Activated CD4-positive, alpha-beta memory T cell treated with anti-CD3 and anti-CD28 coated beads for 36 hours (primary cell): ENCODE measurements at regions not wholly inside any gene's neighbourhood (a gene's known extent, or its start where the extent isn't known, plus 50 kb on each side); places are given as distances from the start of the nearest gene placed in this dataset.
"Not testable (repeated sequence)": the region's sequence is repeated elsewhere in the genome, so short reads cannot be mapped to it uniquely, and the experiment has no call there.

Source experiments
- CTCF ChIA-PET: fragments of 350-600 bp; sonication (Branson Sonifier 250); formaldehyde crosslinking; loops from one replicate; lab custom pipeline; 2021; ENCODE audit warnings: antibody characterized with exemption, inconsistent platforms; lab: Charles Lee
- POLR2A ChIA-PET: fragments of 350-600 bp; sonication (Branson Sonifier 250); formaldehyde crosslinking; loops from one replicate; lab custom pipeline; 2021; ENCODE audit warnings: antibody characterized with exemption; lab: Charles Lee
- DNase-seq: peaks from one replicate; pipeline ENCODE4 v3.0.0-alpha.2; 2020
- H3K27ac Mint-ChIP-seq: one replicate; pipeline ENCODE4 v1.8.0; 2021; ENCODE audit warnings: mixed read lengths
- H3K27me3 Mint-ChIP-seq: one replicate; pipeline ENCODE4 v1.8.0; 2021; ENCODE audit warnings: mixed read lengths
- H3K36me3 Mint-ChIP-seq: one replicate; pipeline ENCODE4 v1.8.0; 2021; ENCODE audit warnings: mixed read lengths
- H3K4me1 Mint-ChIP-seq: one replicate; pipeline ENCODE4 v1.8.0; 2021; ENCODE audit warnings: low read depth, mixed read lengths
- H3K4me3 Mint-ChIP-seq: one replicate; pipeline ENCODE4 v1.8.0; 2021; ENCODE audit warnings: mild to moderate bottlenecking, mixed read lengths
- H3K9me3 Mint-ChIP-seq: one replicate; pipeline ENCODE4 v1.8.0; 2021; ENCODE audit warnings: mixed read lengths
- intact Hi-C: fragments of 100-400 bp; cut with micrococcal nuclease; formaldehyde crosslinking; loops from one replicate; pipeline ENCODE4 v1.15.1; 2023

DNA sequence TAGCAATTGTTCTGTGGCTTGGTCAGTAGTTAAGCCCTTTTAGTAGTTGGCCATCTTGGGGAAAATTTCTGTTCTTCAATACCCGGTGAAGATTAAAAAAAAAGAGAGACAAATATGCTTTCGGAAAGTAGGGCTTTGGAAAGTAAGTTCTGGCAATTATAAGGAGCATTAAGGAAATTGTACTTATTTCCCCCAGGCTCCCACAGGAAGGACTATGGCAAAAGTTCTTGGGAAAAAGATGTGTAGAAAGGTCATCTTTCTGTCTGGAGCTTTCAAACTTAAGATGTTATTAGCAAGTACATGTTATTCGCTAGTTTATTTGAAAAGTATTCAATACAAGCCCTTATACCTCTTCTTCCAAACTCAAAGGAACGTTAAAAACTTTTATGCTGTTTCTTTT, 144.5 kb downstream of the MTX2 start:
- intact Hi-C loops: no loop called here
- H3K4me1 Mint-ChIP-seq: no peaks in the 10 kb centered on the region
- no peaks in the 10 kb centered on the region for H3K9me3 Mint-ChIP-seq
- no peaks in the 10 kb centered on the region for H3K36me3 Mint-ChIP-seq
- ChIA-PET POLR2A (no interaction called here), CTCF (interaction anchor here (2.1 kb wide), 1 partner anchor 41 kb away, joined by 7 read pairs; no protein-coding TSS in a partner anchor)
- no peak overlapping the region for H3K4me3 Mint-ChIP-seq
- no peak overlapping the region for H3K27ac Mint-ChIP-seq
- H3K27me3 Mint-ChIP-seq: peaks cover 27% of the 10 kb centered on the region
- DNase-seq: no peak

DNA sequence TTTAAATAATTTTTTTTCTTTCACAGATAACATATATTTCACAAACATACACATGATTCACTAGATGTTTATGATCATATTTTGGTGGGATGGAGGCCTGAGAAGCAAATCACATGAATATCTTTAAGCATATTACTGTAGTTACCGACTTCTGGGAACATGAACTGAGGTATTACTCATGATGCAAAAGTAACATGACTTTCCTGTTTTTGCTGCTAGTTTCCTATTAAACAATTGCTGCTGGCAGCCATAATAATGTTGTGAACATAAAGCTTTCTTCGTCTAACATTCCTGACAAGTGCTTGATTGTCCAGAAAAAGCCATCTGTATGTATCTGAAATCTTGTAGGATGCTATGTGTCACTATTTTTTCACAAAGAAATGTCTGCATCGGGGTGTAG, 145.4 kb downstream of the MTX2 start:
- H3K27me3 Mint-ChIP-seq: peaks cover 29% of the 10 kb centered on the region
- CTCF ChIA-PET: interaction anchor here (2.1 kb wide), 1 partner anchor 40 kb away, joined by 7 read pairs; no protein-coding TSS in a partner anchor
- POLR2A ChIA-PET: no interaction called here
- intact Hi-C loops: no loop called here
- DNase-seq: no peak
- H3K9me3 Mint-ChIP-seq: no peaks in the 10 kb centered on the region
- no peaks in the 10 kb centered on the region for H3K4me1 Mint-ChIP-seq
- H3K36me3 Mint-ChIP-seq: no peaks in the 10 kb centered on the region
- no peak overlapping the region for H3K27ac Mint-ChIP-seq
- H3K4me3 Mint-ChIP-seq: no peak overlapping the region

DNA sequence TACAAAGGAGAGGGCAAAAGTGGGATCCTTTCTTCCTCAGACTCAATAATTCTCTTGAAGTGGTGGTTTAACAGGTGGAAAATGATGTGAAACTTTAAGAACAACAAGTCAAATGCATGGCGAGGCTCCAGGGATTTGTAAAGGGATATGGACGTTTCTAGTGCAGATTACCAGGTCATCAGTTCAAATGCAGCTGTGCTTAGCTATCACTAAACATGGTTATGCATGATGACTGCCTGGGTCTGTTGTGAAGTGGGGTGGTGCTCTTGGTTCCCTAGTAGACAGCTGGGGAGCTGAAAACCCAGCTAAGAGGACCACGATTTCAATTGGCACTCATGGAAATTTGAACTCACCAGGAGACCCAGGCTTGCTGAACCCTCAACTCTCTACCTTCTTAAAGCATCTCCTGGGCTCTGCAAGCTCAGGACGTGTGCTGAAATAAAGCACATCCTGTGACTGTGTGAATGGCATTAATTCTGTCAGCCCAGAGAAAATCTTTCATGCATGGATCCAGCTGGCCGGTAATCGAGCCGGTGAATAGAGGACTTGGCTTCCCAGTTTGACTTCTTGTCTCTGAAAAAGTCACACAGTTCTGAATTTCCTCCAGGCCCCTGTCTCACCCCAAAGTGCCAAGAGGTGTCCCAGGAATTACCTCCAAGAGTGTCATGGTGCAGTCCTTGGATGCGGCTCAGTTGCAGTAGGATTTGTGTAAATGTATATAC, 146.1 kb downstream of the MTX2 start:
- Mint-ChIP-seq H3K36me3 (no peaks in the 10 kb centered on the region), H3K9me3 (no peaks in the 10 kb centered on the region), H3K4me3 (no peak overlapping the region), H3K27ac (no peak overlapping the region), H3K4me1 (no peaks in the 10 kb centered on the region), H3K27me3 (peaks cover 25% of the 10 kb centered on the region)
- DNase-seq: no peak
- ChIA-PET POLR2A (no interaction called here), CTCF (interaction anchor here (2.1 kb wide), 1 partner anchor 40 kb away, joined by 7 read pairs; no protein-coding TSS in a partner anchor)
- intact Hi-C loops: no loop called here

DNA sequence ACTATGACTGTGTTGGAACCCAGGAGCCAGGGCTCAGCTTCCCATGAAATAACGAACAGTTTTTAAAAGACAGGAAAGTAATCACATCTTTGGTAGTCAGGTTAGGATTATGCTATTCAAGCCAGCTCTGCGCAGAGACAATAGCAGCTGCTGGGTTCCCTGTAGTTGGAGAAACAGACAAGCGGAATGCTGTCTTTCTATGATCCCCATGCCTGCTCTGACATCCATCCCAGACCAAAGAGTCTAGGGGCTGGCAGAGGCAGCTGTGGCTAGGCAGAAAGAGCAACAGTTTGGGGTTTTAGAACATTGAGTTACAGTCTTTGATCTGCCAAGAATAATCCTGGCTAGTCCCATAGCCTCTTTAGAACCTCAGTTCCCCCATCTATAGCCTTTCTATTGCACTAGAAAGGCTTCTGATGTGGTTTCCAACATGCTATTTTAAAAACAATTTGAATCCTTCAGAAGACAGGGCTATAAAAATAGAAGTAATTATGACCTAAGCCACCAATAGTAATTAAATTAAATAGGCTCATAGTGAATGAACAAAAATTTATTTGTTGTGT, 146.8 kb downstream of the MTX2 start:
- Mint-ChIP-seq H3K36me3 (no peaks in the 10 kb centered on the region), H3K9me3 (no peaks in the 10 kb centered on the region), H3K27me3 (peaks cover 25% of the 10 kb centered on the region), H3K4me1 (no peaks in the 10 kb centered on the region), H3K4me3 (no peak overlapping the region), H3K27ac (no peak overlapping the region)
- intact Hi-C loops: no loop called here
- no peak for DNase-seq
- ChIA-PET CTCF (interaction anchor here (2.1 kb wide), 1 partner anchor 39 kb away, joined by 7 read pairs; no protein-coding TSS in a partner anchor), POLR2A (no interaction called here)

DNA sequence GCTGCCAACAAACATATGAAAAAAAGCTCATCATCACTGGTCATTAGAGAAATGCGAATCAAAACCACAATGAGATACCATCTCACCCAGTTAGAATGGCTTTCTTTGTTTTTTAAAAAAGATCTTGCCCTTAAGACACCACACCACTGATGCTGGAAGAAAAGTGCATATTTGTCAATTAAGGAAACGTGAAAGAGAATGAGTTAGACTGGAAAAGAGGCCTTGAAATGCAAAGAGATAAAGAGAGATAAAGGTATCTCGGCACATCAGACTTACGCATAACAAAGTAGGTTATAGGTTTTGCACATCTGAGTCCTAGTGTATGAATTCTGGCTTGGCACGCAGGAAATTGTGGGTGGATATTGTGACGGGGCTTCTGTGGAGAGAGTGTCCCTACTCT, 149.5 kb downstream of the MTX2 start:
- H3K9me3 Mint-ChIP-seq: no peaks in the 10 kb centered on the region
- no peak overlapping the region for H3K27ac Mint-ChIP-seq
- CTCF ChIA-PET: no interaction called here
- no peaks in the 10 kb centered on the region for H3K4me1 Mint-ChIP-seq
- H3K4me3 Mint-ChIP-seq: no peak overlapping the region
- no peaks in the 10 kb centered on the region for H3K36me3 Mint-ChIP-seq
- DNase-seq: no peak
- intact Hi-C loops: no loop called here
- POLR2A ChIA-PET: no interaction called here
- H3K27me3 Mint-ChIP-seq: peaks cover 18% of the 10 kb centered on the region

DNA sequence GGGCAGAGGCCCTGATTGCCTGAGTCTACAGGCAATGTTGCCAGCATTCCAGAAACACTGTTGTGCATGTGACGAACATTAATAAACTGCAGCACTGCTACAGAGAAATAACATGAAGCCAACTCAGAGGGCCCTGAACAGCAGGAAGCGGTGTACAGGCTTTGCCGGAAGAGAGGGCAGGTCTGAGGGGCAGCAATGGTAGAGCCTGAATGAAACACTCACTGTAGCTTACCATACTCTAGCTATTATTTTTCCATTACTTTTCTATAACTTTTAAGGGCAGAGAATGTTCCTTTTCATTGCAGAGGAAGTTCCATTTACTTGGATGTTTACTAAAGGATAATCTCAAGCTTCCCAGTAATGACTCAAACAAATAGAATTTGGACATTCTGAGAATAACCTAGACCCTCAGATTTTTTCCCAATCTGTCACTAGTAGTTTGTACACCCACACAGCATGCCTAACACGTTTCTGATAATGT, 150.4 kb downstream of the MTX2 start:
- Mint-ChIP-seq H3K9me3 (no peaks in the 10 kb centered on the region), H3K27me3 (peaks cover 17% of the 10 kb centered on the region), H3K4me3 (no peak overlapping the region), H3K4me1 (no peaks in the 10 kb centered on the region), H3K27ac (no peak overlapping the region), H3K36me3 (no peaks in the 10 kb centered on the region)
- DNase-seq: no peak
- CTCF ChIA-PET: no interaction called here
- POLR2A ChIA-PET: no interaction called here
- intact Hi-C loops: no loop called here

DNA sequence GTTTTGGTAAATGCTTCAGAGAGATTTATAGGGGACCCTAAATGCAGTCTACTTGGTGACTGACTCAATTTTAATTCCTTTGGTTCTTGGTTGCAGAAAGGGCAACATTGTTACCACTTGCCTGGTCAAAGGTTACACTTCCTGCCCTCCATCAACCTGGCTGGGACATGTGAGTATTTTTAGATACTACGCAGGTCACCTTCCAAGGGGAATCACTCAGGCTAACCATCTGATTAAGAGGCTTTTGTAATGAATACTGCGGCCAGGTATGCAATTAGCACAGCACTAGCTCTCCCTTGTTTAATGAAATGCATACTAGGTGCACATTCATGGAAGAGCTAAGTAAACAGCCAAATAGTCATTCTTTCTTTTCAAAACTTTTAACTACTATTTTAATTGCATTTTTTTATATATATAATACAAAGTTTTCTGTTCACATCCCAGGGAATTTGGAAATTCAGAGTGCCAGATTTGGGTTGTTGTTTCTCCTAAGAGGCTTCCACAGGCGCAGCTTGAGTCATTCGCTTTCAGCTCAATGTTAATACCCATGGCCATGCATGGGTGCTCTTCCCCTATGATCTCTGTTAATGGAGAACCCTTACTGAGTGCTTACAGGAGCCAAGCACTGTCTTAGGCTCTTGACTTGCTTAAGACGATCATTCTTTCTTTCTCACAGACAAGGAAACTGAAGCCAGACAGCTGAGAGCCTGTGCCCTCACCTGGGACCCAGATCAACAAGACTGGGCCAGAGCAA, 152.2 kb downstream of the MTX2 start:
- ChIA-PET CTCF (interaction anchor here (0.6 kb wide), 1 partner anchor 82 kb away, joined by 3 read pairs; no protein-coding TSS in a partner anchor), POLR2A (no interaction called here)
- no peaks in the 10 kb centered on the region for H3K36me3 Mint-ChIP-seq
- H3K4me1 Mint-ChIP-seq: no peaks in the 10 kb centered on the region
- H3K9me3 Mint-ChIP-seq: no peaks in the 10 kb centered on the region
- no peak overlapping the region for H3K27ac Mint-ChIP-seq
- H3K27me3 Mint-ChIP-seq: peaks cover 13% of the 10 kb centered on the region
- H3K4me3 Mint-ChIP-seq: no peak overlapping the region
- no peak for DNase-seq
- intact Hi-C loops: no loop called here

DNA sequence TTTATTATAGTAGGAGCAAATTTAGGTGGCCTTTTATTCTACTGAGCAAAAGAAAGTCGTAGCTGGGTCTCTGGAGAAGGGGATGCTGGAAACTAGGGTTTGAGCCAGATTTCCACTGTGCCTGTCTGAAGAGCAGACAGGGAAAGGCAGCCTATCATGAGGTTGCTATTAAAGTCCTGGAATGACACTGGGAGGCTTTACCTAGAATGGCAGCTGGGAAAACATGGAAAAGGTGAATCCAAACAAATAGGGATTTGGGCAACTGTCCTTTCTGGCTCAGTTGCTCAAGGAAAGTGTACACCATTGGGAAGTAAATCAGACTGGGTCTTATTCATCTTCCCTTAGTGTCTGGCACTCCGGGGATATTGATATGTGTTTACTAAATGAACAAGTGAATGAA, 154.6 kb downstream of the MTX2 start:
- H3K27me3 Mint-ChIP-seq: peaks cover 11% of the 10 kb centered on the region
- intact Hi-C loops: no loop called here
- ChIA-PET CTCF (no interaction called here), POLR2A (no interaction called here)
- no peak overlapping the region for H3K4me3 Mint-ChIP-seq
- H3K36me3 Mint-ChIP-seq: no peaks in the 10 kb centered on the region
- H3K27ac Mint-ChIP-seq: no peak overlapping the region
- DNase-seq: no peak
- H3K9me3 Mint-ChIP-seq: no peaks in the 10 kb centered on the region
- no peaks in the 10 kb centered on the region for H3K4me1 Mint-ChIP-seq

DNA sequence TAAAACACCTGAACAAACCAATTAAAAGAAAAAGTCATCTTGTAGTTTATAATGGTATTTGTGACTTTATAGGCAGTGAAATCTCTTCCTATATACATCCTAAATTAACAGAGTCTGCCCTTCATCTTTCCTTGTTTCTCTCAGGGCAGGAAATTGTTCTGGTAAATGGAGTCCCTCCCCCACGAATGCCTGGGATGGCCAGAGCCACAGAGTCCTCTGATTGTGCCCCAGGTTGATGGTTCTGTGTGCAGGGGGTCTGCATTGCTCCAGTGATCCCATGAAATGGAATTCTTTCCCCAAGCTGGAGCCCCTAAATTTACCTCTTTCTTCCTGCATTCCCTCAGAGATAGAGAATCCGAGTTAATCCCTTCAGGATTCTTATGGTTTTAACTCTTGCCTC, 155.5 kb downstream of the MTX2 start:
- intact Hi-C loops: no loop called here
- no peaks in the 10 kb centered on the region for H3K4me1 Mint-ChIP-seq
- H3K27ac Mint-ChIP-seq: no peak overlapping the region
- no peak overlapping the region for H3K4me3 Mint-ChIP-seq
- peaks cover 9% of the 10 kb centered on the region for H3K27me3 Mint-ChIP-seq
- CTCF ChIA-PET: interaction anchor here (1.2 kb wide), 1 partner anchor 31 kb away, joined by 3 read pairs; no protein-coding TSS in a partner anchor
- POLR2A ChIA-PET: no interaction called here
- no peaks in the 10 kb centered on the region for H3K36me3 Mint-ChIP-seq
- no peaks in the 10 kb centered on the region for H3K9me3 Mint-ChIP-seq
- no peak for DNase-seq

DNA sequence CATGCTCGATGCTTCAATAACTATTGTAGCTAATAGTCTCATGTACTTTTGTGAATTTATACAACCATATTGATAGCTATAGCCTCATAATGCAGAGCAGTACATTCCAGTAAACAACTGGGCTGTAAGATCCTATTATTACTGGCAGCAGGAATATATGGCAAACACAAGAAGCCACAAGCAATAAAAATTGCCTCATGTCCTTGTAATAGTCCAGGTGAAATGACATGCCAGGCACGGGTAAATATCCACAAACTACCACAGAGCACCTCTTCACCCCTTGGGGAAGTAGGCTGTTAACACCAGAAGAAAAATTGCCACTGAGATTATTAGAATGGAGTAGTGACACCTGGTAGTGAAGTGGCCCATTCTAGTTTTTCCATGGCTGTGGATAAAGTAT, 158.3 kb downstream of the MTX2 start:
- intact Hi-C loops: no loop called here
- Mint-ChIP-seq H3K4me1 (no peaks in the 10 kb centered on the region), H3K36me3 (no peaks in the 10 kb centered on the region), H3K4me3 (no peak overlapping the region), H3K27ac (no peak overlapping the region), H3K27me3 (peaks cover 7% of the 10 kb centered on the region), H3K9me3 (no peaks in the 10 kb centered on the region)
- CTCF ChIA-PET: interaction anchor here (1.8 kb wide), 1 partner anchor 27 kb away, joined by 4 read pairs; no protein-coding TSS in a partner anchor
- no peak for DNase-seq
- POLR2A ChIA-PET: no interaction called here

DNA sequence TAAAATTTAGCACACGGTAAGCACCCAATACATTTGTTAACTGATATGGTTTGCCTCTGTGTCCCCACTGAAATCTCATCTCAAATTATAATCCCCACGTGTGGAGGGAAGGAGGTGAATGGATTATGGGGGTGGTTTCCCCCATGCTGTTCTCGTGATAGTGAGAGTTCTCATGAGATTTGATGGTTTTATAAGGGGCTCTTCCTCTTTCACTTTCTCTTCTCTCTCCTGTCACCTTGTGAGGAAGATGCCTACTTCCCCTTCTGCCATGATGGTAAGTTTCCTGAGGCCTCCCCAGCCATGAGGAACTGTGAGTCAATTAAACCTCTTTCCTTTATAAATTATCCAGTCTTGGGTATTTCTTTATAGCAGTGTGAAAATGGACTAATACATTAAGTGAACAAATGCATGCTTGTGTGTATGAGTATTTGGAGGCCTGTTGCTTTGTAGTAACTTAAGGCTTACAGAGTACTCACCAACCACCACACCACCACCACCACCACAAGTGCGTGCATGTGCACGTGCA, 159.8 kb downstream of the MTX2 start:
- POLR2A ChIA-PET, intact Hi-C loops, H3K4me1 Mint-ChIP-seq, H3K4me3 Mint-ChIP-seq, H3K27me3 Mint-ChIP-seq, H3K27ac Mint-ChIP-seq, H3K36me3 Mint-ChIP-seq, DNase-seq, H3K9me3 Mint-ChIP-seq: not testable (repeated sequence)
- CTCF ChIA-PET: interaction anchor here (0.7 to 1.8 kb wide), 2 partner anchors 23 to 26 kb away, joined by 3 to 4 read pairs; no protein-coding TSS in a partner anchor

DNA sequence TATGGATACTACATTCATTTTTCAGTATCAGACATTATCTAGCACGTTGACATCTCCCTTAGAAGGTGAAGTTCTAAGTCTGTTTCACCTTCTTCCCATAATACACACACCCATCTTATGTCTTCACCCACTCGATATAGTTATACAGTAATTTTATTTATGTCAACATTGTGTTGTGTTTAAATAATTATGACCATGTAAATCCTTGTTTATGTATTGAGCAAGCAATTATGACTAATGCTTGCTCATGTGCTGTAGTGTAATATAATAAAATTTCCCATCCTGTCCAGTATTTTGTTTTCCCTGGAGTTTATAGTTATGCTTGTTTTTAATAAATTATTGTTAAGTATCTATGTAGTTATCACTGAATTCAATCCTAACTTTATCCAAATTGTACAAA, 163.2 kb downstream of the MTX2 start:
- intact Hi-C loops: no loop called here
- Mint-ChIP-seq H3K27ac (no peak overlapping the region), H3K4me3 (no peak overlapping the region), H3K36me3 (no peaks in the 10 kb centered on the region), H3K9me3 (no peaks in the 10 kb centered on the region), H3K4me1 (no peaks in the 10 kb centered on the region), H3K27me3 (peaks cover 5% of the 10 kb centered on the region)
- DNase-seq: no peak
- CTCF ChIA-PET: no interaction called here
- POLR2A ChIA-PET: no interaction called here
